ENCODE measurements at regions not wholly inside any gene's neighbourhood (a gene's known extent, or its start where the extent isn't known, plus 50 kb on each side); places are given as distances from the start of the nearest gene placed in this dataset.
A peak's percentile ranks its signal among the peaks of the same experiment; 100 is the strongest.
"Not testable (repeated sequence)": the region's sequence is repeated elsewhere in the genome, so short reads cannot be mapped to it uniquely, and the experiment has no call there.

- Histone ChIP-seq H3K27ac (no peak overlapping the region), H3K9me3 (no peaks in the 10 kb centered on the region), H3K4me3 (no peak overlapping the region), H3K27me3 (no peaks in the 10 kb centered on the region), H3K36me3 (no peaks in the 10 kb centered on the region), H3K4me1 (peaks cover 0 to 32% (median 0%) of the 10 kb centered on the region in 9 donors)
- ATAC-seq (peak in 2 of 8 donors; percentile 37 to 45), DNase-seq (no peak)
- TF ChIP-seq CTCF (IDR thresholded peaks at IDR 0.05) = no peak
- WGBS, 2 donors = 50 to 59% methylated on average over 3 of the region's 3 CpGs
- intact Hi-C loops (cut with DNase I) = no loop called here
These were observed 62.6 kb upstream of the SGPP2 start for GRCh38 chr2:222361787-222362186.

GRCh38 chr2:222362336-222362735 lies 62.0 kb upstream of the SGPP2 start:
- no peak for TF ChIP-seq CTCF (IDR thresholded peaks at IDR 0.05)
- peaks cover 0 to 32% (median 0%) of the 10 kb centered on the region in 9 donors for H3K4me1 ChIP-seq
- ATAC-seq = no peak

GRCh38 chr2:222364285-222364895 lies 60.0 kb upstream of the SGPP2 start:
- ATAC-seq (no peak), DNase-seq (no peak)
- peaks cover 0 to 22% (median 0%) of the 10 kb centered on the region in 9 donors for H3K4me1 ChIP-seq
- H3K27me3 ChIP-seq = no peaks in the 10 kb centered on the region
- intact Hi-C loops (cut with DNase I) = no loop called here
- H3K4me3 ChIP-seq = no peak overlapping the region
- 48 to 59% methylated on average over 3 of the region's 3 CpGs for WGBS, 2 donors
- peak overlapping the region in 1 of 10 donors; percentile 65 for H3K27ac ChIP-seq
- no peaks in the 10 kb centered on the region for H3K36me3 ChIP-seq
- H3K9me3 ChIP-seq = peaks cover 0 to 4% (median 0%) of the 10 kb centered on the region in 11 donors
- no peak for TF ChIP-seq CTCF (IDR thresholded peaks at IDR 0.05)

More at GRCh38 chr2:222362336-222362735, 62.0 kb upstream of the SGPP2 start:
- Histone ChIP-seq H3K4me3 (no peak overlapping the region), H3K36me3 (no peaks in the 10 kb centered on the region), H3K27me3 (no peaks in the 10 kb centered on the region), H3K27ac (no peak overlapping the region), H3K9me3 (no peaks in the 10 kb centered on the region)
- intact Hi-C loops (cut with DNase I) = no loop called here
- no peak for DNase-seq
- 45 to 58% methylated on average over 2 of the region's 2 CpGs for WGBS, 2 donors

- Histone ChIP-seq H3K9me3 (peaks cover 0 to 21% (median 5%) of the 10 kb centered on the region in 11 donors), H3K4me1 (peaks cover 0 to 16% (median 0%) of the 10 kb centered on the region in 9 donors)
- H3K27ac ChIP-seq; DNase-seq; intact Hi-C loops (cut with DNase I); H3K27me3 ChIP-seq; H3K36me3 ChIP-seq; ATAC-seq; H3K4me3 ChIP-seq: not testable (repeated sequence)
- WGBS, 2 donors = 66 to 69% methylated on average over 8 of the region's 8 CpGs
These were observed 56.1 kb upstream of the SGPP2 start for GRCh38 chr2:222368280-222368679.

- Histone ChIP-seq H3K4me1 (no peaks in the 10 kb centered on the region), H3K36me3 (no peaks in the 10 kb centered on the region), H3K27ac (no peak overlapping the region), H3K4me3 (no peak overlapping the region), H3K9me3 (peaks cover 0 to 39% (median 13%) of the 10 kb centered on the region in 11 donors), H3K27me3 (no peaks in the 10 kb centered on the region)
- DNase-seq (no peak), ATAC-seq (no peak)
- intact Hi-C loops (cut with DNase I) = no loop called here
- no peak for TF ChIP-seq CTCF (IDR thresholded peaks at IDR 0.05)
- 83 to 85% methylated on average over 3 of the region's 3 CpGs for whole genome bisulfite sequencing, 2 donors
These were observed 51.4 kb upstream of the SGPP2 start for GRCh38 chr2:222372993-222373392.
